Activated CD4-positive, alpha-beta T cell treated with anti-CD3 and anti-CD28 coated beads, Interleukin-2, amount 50 U/mL, for 24 hours (primary cell): ENCODE measurements at regions not wholly inside any gene's neighbourhood (a gene's known extent, or its start where the extent isn't known, plus 50 kb on each side); places are given as distances from the start of the nearest gene placed in this dataset.
A peak's percentile ranks its signal among the peaks of the same experiment; 100 is the strongest.

Experiments used
- DNase-seq, 2 donors: peaks; one replicate each; pipeline ENCODE4 v3.0.0-alpha.2; 2020; ENCODE audit warnings: low read depth in 1 of 2, low spot score in 1 of 2

DNA sequence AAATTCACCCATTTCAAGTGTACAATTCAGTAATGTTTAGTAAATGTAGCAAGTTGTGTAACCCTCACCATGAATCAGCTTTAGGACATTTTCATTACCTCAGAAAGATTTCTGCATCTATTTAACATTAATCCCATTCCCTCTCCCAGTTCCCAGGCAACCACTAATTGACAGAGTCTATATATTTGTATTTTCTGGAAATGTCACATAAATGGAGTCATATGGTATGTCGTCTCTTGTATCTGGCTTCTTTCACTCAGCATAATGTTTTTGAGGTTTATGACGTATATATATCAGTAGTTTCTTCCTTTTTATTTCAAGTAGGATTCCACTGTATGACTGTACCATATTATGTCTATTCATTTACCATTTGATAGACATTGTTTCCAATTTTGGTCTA is 199.8 kb downstream of the CYB561 start:
- DNase-seq = no peak

DNA sequence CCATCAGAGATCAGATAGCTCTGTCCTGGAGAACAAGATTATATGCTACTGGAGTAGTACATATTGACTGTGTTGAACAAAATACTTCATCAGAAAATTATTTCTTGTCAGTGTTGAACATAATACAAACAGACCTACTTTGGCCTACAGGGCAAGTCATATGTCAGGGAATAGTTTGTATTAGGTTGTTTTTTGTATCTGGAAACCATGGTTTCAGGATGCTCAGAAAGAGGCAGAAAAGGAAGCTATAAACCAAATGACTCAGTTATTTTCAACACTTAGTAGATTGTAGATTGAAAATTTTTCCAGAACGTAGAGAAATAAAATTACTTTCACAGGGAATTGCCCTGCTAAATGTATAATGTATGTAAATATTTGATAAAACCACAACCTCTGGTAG is 198.4 kb downstream of the CYB561 start:
- no peak for DNase-seq

DNA sequence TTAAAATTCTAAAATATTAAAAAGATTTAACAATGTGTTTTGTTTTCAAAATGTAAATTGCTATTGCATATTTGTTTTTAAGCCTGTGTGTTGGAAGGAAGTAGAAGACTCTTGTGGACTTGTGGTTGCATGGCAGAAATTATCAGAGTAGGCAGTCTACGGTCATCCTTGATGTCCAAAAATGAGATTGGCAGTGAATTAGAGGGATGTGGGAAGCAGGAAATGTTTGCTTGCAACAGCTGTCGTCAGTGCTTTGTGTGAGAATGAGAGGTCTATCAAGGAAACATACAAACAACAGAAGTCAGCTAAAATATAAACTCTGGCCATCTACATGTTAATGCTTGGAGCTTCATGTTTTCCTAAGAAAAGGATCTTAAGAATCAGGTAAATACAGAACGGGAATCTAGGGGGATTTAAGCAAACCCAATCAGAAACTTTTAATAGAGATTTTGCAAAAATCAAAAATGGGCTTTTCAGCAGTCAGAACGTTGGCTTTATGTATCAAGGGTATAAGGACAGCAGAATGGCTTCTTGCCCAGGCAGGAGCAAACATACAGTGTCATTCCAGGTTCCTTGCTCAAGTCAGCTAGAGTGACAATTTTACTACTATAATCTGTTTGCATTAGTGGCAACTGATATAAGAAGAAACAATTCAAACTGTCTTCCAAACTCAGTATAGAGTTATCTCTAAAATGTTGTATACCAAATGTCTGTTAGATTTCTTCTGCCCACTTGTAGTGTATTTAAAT is 196.7 kb downstream of the CYB561 start:
- DNase-seq = no peak

DNA sequence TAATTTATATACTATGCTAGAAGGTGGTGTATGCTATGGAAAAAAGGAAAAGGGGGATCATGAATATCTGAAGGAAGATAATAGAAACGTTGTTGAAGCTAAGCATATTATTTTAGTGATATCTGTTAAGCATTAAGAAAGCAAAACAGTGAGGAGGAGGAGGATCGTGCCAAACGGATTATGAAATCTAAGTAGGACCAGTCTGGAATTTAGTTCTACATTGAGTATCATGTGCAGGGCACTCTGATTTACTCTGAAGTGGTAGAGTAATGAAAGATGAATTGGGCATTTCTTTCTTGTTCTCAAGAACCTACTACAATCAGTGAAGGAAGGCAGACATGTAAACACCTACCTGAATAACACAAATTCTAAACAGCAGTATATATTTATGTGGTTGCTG is 195.3 kb downstream of the CYB561 start:
- DNase-seq = no peak

DNA sequence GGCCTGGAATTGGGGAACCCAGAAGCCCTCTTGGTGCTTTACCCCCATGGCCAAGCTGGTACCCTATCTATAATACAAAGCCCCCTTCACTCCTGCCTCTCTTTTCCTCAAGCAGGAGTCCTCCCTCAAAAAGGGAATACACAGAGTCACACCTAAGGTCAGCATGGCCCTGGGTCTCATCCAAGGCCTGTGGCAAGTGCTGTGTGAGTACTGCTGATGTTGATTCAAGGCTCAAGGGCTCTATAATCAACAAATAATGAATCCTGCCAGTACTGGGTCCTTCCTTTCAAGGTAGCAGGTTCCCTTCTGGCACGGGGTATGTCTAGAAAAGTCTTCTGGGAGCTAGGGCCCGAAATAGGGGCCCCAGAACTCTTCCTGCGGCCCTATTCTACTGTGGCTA is 187.3 kb downstream of the CYB561 start:
- DNase-seq = no peak

DNA sequence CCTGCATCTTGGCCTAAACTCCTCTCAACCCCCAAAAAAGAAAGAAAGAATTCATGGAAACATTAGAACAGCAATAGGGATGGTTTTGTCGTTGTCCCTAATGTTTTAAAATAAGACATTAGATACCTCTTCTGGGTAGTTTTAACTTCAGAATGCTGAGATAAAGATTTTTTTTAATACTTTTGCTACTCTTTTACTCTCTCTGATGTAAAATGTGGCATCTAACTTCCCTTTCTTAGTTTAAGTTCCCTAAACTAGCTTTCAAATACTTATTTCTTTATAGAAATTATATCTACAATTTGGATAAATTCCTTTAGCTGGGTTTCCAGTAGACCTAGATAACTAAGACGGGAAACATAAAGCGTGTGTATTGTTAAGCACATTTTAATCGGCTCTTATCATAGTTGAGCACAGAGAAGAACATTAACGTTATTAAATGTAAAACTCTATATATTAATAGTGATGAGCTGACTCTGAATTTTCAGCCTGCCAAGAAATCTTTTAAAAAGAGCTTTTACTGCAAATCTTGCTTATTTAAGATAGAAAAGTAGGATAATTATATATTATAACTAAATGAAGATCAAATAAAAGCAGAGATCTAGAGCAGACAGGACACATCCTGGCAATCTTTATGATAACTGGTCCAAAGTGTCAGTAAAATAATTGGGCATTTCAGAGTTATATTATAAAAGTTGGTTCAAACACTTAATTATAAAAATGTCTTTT is 183.2 kb downstream of the CYB561 start:
- DNase-seq = no peak

DNA sequence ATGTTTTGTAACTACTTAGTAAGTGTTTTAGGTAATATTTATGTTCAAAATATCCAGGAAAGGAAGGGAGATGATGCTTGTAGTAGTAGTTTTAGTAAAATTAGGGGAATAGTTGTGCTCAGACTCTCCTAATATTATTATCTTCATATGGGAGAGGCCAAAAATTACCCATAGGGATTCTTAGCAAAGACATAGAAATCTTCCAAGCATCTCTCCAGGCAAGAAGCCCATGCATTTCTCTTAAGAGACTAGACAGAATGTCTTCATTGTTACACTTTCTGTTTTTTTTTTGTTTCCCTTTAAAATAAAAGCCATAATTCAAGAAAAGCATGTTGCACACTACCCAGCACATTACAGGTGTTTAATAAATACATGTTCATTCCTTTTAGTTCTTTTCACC is 180.6 kb downstream of the CYB561 start:
- DNase-seq = no peak

DNA sequence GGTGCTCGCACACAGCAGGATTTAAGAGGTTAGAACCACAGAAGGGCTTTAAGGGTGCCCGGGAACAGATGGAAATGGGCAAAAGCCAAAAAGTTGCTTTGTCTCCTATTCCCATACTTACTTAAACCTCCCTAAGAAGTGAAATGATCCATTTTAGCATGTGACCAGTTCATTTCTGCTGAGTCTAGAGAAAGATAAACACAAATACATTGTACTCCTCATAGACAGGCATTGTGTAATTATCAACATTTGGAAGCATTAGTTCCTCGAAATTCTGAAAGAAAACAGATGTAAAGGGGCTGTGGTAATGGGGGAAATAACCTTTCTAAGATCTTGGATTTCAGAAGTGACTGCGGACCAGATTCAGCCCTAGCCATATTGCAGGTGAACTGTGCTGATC is 178.3 kb downstream of the CYB561 start:
- DNase-seq = no peak

DNA sequence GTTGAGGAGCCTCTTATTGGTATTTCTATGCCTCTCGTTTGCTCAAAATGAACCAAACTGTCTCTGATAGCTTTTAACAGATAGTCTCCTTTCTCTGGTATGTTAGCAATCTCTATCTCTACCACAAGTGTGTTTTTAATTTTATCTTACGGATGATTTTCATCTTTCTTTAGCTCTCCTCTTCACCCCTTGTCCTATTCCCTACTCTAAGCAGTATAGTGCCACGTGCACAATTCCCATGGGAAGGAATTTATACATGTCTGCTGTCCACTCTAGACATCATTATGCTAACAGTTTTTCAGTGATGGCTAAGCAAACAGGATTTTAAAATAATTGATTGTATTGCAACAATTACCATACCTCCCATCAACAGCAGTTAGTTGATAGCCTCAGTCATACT is 177.3 kb downstream of the CYB561 start:
- DNase-seq = no peak

DNA sequence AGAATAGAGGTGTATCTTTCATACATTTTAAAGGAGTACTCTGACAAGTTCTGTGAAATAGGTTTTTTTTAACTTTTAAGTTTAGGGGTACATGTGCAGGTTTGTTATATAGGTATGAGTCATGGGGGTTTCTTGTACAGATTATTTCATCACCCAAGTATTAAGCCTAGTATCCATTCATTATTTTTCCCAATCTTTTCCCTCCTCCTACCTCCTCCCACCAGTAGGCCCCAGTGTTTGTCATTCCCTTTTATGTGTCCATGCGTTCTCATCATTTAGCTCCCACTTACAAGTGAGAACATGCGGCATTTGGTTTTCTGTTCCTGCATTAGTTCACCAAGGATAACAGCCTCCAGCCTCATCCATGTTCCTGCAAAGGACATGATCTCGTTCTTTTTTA is 175.5 kb downstream of the CYB561 start:
- no peak for DNase-seq

DNA sequence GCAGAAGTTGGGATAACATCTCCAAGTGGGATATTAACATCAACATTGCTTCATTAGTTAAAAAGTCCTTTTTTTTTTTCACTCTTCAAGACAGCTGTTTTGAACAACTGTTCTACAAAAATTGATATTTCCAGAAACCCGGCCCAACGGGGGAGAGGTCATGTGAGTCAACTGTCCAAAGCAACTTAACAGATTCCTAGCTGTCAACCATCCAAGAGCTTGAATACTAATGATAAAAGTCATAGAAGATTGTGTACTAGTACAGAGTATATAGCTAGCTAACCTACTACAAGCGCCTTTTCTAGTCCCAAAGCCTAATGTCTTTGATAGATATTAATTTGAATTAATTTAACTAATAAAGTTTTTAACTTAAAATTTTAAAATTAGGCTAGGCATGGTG is 172.0 kb downstream of the CYB561 start:
- no peak for DNase-seq

DNA sequence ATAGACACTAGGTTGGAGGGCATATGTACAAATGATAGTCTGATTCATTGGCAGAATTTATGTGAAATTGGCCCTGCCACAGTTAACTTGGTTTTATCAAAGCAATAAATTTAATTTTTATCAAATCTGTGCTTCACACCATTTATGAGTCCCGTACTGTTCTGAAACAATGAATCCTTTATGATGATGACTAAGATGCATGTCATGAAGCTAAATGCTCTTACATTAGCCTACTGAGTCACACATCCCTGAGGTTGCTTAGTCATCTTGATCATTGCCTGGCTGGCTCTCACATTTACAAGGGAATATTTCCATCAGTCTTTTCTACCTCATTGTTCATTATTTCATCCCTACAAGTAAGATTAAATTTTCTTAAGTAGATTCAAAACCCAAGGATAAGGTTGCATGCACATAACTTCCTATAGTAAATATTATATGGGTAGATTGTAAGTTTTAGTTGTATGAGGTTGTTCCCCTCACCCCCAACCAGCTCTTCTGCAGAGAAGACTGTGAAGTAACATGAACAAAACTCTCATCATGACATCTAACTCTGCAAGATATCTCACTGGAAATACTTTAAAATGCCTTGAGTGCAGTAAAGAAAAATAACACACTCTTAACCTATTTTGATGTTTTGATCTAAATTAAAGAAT is 170.7 kb downstream of the CYB561 start:
- DNase-seq = peak in 1 of 2 donors; percentile 32

DNA sequence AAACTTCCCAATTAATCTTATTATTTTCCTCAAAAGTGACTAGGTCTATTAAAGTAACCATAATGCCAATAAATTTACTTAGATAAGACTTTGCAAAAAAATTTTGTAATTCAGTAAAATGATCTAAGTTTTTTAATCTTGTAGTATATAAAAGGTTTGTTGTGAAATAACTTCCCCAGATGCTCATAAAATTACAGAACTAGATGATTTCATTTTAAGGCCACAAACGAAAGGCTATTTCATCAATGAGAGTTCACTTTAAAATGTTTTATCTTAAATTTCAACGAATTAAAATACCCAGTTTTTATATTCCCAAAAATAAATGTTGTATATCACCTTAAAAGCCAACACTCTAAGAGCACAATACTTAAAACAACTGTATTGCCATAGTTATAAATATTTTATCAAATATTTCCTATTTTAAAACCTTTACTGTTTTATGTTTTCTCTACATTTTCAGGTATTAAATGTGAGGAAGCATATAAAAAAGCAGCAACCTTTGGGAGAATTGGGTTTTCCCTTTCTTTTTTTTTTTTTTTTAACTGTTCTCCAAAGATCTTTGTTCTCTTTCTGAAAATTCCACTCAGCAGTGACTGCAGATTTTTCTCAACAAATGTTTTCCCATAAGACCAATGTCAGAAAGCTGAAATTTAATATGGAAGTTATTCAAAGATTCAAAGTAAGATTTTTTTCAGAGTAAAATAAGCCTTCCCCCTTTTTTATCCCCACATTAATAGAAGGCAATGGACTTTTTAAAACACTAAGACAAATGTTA is 169.9 kb downstream of the CYB561 start:
- DNase-seq = no peak

DNA sequence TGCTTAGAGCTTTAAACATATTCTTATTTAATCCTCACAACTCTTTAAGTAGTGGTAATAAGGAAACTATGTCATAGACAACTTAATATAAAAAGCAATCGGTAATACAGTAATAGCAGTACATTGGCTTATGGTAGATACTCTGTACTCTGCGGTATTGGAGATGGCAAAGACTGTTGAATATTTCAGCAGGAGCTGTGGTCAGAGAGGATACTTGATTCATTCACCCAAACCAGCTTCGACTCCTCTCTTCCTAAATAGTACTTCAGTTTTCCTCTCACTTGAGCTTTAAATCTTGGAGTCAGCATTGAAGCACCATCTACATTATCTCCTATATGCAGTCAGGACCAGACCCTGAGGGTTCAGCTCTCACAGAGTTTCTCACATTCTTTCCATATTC is 169.3 kb downstream of the CYB561 start:
- DNase-seq = no peak

DNA sequence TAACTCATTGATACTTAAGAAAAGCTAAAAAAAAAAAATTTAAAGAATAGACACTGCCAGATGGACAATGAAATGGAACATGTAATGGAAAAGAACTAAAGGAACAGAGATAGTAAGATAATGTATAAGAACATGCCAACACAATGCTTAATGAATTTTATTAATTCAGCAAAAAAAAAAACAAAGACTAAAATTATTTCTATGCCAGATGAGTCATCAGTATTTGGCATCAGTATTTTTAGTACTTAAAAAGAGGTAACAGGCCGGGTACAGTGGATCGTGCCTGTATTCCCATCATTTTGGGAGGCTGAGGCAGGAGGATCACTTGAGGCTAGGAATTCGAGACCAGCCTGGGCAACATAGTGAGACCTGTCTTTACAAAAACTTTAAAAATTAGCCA is 168.5 kb downstream of the CYB561 start:
- DNase-seq = no peak

DNA sequence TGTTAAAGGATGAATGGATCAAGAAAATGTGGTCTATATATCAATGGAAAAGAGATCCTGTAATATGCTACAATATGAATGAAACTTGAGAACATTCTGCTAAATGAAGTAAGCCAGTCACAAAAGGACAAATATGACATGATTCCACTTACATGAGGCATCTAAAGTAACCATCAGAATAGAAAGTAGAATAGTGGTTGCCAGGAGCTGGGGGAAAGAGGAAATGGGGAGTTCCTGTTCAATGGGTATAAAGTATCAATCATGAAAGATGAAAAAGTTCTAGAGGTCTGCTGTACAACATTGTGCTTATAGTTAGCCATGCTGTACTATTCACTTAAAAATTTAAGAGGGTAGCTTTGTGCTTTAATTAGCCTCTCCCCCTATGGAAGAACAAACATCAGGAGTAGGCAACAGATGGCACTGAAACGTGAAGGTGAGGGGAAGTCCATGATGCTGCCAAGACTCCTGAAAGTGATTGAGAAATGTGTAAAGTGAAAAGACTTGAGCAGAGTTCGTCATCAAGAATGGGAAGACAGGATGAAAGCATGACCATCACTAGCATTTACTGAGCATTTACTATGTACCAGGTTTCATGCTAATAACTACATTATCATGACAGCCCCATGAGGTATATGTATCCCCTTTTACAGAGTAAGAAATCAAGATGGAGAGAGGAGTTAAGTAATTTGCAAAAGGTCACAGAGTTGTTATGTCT is 167.2 kb downstream of the CYB561 start:
- no peak for DNase-seq

DNA sequence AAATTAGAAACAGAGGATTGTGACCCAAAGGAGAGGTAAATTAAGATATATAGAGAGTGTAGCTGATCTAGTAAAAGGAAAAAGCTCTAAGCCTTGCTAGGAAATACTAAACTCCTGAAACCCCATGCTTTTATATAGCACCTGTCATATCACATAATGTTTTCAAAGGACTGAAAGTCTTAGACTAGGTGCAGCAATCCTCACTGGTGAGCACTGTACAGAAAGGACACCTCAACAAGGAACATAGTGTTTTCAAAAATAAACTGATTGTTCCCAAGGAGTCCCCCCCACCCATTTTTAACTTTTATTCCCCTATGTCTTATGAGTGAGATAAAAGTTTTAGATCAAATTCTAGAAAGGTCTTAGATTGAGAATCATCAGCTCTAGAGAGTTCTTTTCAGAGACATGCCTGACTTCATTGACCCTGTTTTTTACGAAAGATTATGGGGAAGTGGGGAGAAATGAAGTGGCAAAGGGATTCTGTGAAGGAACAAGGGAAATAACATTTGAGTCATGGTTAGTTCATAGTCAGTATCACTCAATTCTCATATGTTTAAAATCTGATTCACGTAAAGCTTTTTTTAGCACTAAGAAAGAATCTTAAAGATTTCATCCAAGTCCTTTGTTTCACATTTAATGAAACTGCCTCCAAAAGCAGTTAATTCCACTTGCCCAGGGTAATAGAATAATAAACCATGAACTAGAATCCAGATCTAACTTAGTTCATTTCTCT is 166.4 kb downstream of the CYB561 start:
- DNase-seq = no peak

DNA sequence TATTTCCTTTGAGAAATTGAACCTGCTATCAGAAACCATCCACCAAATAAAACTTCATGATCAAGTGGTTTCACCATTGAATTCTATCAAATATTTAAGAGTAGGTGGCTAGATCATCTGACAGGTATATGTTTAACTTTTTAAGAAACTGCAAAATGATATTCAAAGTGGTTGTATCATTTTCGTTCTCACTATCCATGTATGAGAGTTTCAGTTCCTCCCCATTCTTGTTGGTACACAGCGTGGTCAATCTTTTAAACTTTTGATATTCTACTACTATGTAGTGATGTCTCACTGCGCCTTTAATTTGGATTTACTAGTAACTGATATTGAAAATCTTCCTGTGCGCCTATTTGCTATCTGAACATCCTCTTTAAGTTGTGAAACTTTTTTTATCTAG is 163.7 kb downstream of the CYB561 start:
- no peak for DNase-seq

DNA sequence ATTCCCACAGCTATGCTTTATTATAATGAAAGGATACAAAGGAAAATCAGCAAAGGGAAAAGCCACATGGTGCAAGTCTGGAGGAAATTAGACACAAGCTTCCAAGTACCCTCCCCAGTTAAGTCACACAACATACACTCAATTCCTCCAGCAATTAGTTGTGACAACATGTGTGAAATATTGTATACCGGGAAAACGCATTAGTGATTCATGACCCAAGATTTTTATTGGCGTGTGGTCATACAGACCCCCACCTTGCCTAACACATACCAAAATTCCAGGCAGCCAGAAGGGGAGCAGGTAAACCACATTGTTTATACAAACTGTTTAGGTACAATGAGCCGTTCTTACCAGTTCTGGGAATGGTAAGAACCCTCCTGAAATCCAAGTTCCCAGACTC is 160.6 kb downstream of the CYB561 start:
- DNase-seq = no peak

DNA sequence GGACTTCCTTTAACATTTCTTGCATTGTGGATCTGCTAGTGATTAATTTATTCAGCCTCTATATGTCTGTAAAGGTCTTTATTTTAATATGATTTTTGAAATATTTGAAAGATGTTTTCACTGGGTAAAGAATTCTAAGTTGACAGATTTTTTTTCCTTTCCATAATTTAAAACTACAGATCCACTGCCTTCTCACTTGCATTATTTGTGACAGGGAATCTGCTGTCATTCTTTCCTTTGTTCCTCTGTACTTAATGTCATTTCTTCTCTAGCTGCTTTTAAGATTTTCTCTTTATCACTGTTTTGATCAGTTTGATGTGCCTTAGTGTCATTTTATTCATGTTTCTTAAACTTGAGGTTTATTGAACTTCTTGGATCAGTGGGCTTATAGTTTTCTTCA is 159.9 kb downstream of the CYB561 start:
- DNase-seq = no peak
